OCI-LY1 (cell line): ENCODE measurements at regions not wholly inside any gene's neighbourhood (a gene's known extent, or its start where the extent isn't known, plus 50 kb on each side); places are given as distances from the start of the nearest gene placed in this dataset.

ENCODE experiments used
- EZH2 ChIP-seq: fragments of 200-600 bp; sonication (generic), shearing (Covaris generic); IDR thresholded peaks from 2 replicates; pipeline ENCODE4 v1.8.0; 2017; ENCODE audit warnings: borderline replicate concordance, mixed run types, mild to moderate bottlenecking, antibody characterized with exemption, low read length, moderate library complexity, mixed read lengths
- TF ChIP-seq, protein P1 (sequence below): fragments of 200-600 bp; sonication (generic), shearing (Covaris generic); IDR thresholded peaks from 2 replicates; pipeline ENCODE4 v1.5.1; 2017; ENCODE audit warnings: mild to moderate bottlenecking, antibody characterized with exemption, low read length, moderate library complexity, mixed read lengths

DNA sequence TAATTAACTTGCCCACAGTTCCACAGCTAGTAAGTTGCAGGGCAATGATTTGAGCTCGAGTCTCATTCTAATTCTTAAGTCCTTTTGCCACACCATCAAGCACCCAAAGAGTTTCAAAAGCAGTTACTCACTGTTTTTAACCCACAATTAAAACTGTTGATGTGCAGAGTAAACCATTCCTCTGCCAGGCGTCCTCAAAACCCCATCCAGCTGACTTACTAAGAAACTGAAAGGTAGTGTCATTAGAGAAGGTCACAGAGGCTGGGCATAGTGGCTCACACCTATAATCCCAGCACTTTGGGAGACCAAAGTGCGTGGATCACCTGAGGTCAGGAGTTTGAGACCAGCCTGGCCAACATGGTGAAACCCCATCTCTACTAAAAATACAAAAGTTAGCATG is 121.7 kb downstream of the CHIC2 start:
- TF ChIP-seq, protein P1, sequence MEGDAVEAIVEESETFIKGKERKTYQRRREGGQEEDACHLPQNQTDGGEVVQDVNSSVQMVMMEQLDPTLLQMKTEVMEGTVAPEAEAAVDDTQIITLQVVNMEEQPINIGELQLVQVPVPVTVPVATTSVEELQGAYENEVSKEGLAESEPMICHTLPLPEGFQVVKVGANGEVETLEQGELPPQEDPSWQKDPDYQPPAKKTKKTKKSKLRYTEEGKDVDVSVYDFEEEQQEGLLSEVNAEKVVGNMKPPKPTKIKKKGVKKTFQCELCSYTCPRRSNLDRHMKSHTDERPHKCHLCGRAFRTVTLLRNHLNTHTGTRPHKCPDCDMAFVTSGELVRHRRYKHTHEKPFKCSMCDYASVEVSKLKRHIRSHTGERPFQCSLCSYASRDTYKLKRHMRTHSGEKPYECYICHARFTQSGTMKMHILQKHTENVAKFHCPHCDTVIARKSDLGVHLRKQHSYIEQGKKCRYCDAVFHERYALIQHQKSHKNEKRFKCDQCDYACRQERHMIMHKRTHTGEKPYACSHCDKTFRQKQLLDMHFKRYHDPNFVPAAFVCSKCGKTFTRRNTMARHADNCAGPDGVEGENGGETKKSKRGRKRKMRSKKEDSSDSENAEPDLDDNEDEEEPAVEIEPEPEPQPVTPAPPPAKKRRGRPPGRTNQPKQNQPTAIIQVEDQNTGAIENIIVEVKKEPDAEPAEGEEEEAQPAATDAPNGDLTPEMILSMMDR: no peak
- TF ChIP-seq EZH2: no peak
